Renal cortical epithelial cell (primary cell): ENCODE measurements at regions not wholly inside any gene's neighbourhood (a gene's known extent, or its start where the extent isn't known, plus 50 kb on each side); places are given as distances from the start of the nearest gene placed in this dataset.
"Not testable (repeated sequence)": the region's sequence is repeated elsewhere in the genome, so short reads cannot be mapped to it uniquely, and the experiment has no call there.

ENCODE experiments used
- DNase-seq: peaks from one replicate; pipeline ENCODE4 v3.0.0-alpha.2; 2011; ENCODE audit warnings: low read depth

GRCh38 chrX:3550871-3551270, 162.6 kb downstream of the PRKX start:
- no peak for DNase-seq

GRCh38 chrX:3550160-3550751, 163.2 kb downstream of the PRKX start:
- DNase-seq, result no peak

- no peak for DNase-seq
These were observed 164.0 kb downstream of the PRKX start for GRCh38 chrX:3549411-3549911.

- peak; percentile 27 for DNase-seq
These were observed 164.6 kb downstream of the PRKX start for GRCh38 chrX:3548765-3549391.

- DNase-seq, result no peak
These were observed 167.5 kb downstream of the PRKX start for GRCh38 chrX:3545901-3546300.

GRCh38 chrX:3541336-3541735, 172.1 kb downstream of the PRKX start:
- no peak for DNase-seq

- no peak for DNase-seq
These were observed 173.3 kb downstream of the PRKX start for GRCh38 chrX:3540105-3540504.

GRCh38 chrX:3532581-3533085, 180.8 kb downstream of the PRKX start:
- DNase-seq, result peak; percentile 53

GRCh38 chrX:3531435-3531834, 182.0 kb downstream of the PRKX start:
- DNase-seq, result not testable (repeated sequence)

GRCh38 chrX:3529466-3530010, 183.1 kb upstream of the MXRA5 start:
- no peak for DNase-seq

- DNase-seq, result no peak
These were observed 181.4 kb upstream of the MXRA5 start for GRCh38 chrX:3527811-3528210.

GRCh38 chrX:3527166-3527565, 180.7 kb upstream of the MXRA5 start:
- DNase-seq, result no peak

- no peak for DNase-seq
These were observed 180.3 kb upstream of the MXRA5 start for GRCh38 chrX:3526731-3527130.

- no peak for DNase-seq
These were observed 179.6 kb upstream of the MXRA5 start for GRCh38 chrX:3526071-3526470.

- DNase-seq, result no peak
These were observed 175.7 kb upstream of the MXRA5 start for GRCh38 chrX:3522101-3522650.

GRCh38 chrX:3521396-3521795, 174.9 kb upstream of the MXRA5 start:
- no peak for DNase-seq

GRCh38 chrX:3520982-3521381, 174.5 kb upstream of the MXRA5 start:
- DNase-seq, result no peak

- DNase-seq, result no peak
These were observed 174.0 kb upstream of the MXRA5 start for GRCh38 chrX:3520458-3520857.

- DNase-seq, result not testable (repeated sequence)
These were observed 172.9 kb upstream of the MXRA5 start for GRCh38 chrX:3519384-3519783.

GRCh38 chrX:3518870-3519269, 172.4 kb upstream of the MXRA5 start:
- peak; percentile 22 for DNase-seq

GRCh38 chrX:3516051-3516541, 169.6 kb upstream of the MXRA5 start:
- no peak for DNase-seq

- DNase-seq, result no peak
These were observed 168.5 kb upstream of the MXRA5 start for GRCh38 chrX:3514996-3515395.

- DNase-seq, result not testable (repeated sequence)
These were observed 165.7 kb upstream of the MXRA5 start for GRCh38 chrX:3512150-3512549.
